HS-5 (cell line): ENCODE measurements at regions not wholly inside any gene's neighbourhood (a gene's known extent, or its start where the extent isn't known, plus 50 kb on each side); places are given as distances from the start of the nearest gene placed in this dataset.
"Not testable (repeated sequence)": the region's sequence is repeated elsewhere in the genome, so short reads cannot be mapped to it uniquely, and the experiment has no call there.

Experiments
- DNase-seq: peaks from one replicate; pipeline ENCODE4 v3.0.0-alpha.2; 2012; ENCODE audit warnings: low read depth

DNA sequence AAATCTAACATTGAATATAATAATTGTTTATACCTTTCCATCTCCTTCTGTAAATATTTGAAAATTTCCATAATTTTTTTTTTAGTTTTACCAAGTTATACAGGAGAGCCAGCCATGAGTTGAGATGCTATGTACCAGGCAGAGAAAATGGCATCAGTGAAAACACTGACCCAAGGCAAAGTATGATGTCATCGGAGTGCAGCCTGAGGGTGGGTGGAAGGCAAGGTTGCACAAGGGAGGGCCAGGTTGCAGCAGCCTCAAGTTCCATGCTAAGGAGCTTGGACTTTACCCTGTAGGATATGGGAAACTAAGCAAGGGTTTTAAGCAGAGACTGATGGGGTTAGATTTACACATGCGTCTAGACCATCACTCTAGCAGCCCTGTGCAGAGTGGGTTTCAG is 441.1 kb downstream of the BCAT1 start:
- no peak for DNase-seq

DNA sequence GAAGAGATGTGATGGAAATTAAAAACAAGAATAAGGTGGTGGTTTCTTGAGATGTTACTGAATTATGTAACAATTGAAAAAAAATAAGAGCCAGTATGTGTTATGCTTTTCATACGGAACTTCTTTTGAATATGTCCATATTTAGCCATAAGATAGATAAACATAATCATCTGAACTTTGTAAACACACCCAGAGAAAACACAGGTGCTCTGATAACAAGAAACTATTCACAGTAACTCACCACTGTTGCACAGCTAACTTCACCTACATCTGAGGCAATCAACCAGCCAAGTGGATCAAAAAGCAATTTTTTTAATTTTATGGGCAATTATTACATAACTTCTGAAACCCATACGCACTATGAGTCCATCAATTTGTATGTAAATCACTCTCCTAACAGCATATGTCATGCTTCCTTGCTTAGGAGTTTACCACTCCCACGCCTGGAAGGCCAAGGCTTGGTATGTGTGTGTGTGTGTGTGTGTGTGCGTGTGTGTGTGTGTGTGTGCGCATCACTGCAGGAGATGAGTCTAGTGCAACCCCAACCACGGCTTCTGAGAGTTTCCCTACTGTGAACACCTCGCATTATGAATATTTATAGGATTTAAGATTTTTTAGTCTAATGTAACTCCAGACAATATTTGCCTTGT is 443.4 kb downstream of the BCAT1 start:
- DNase-seq: no peak

- not testable (repeated sequence) for DNase-seq
These were observed 445.4 kb downstream of the BCAT1 start for GRCh38 chr12:24503477-24503876.

- no peak for DNase-seq
These were observed 448.1 kb downstream of the BCAT1 start for GRCh38 chr12:24500831-24501230.

GRCh38 chr12:24500421-24500820 is 448.5 kb downstream of the BCAT1 start:
- DNase-seq: no peak

GRCh38 chr12:24499151-24500146 is 449.5 kb downstream of the BCAT1 start:
- no peak for DNase-seq

DNA sequence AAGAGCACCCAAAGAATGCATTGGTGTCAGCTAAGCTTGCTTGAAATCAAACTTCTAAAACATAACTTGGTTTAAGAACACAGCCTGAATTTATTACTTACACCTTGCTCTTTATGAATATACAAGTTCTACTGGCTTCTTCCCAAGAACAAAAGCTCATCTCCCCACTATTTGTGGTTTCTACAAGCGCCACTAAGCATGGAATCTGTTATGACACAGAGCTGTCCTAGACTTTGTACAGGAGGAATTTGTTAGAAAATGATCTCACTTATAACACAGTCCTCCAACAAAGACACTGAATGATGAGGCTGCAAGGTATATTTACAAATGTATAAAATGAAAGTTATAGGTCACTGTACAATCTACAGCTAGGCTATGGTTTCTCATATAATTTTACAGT is 452.1 kb downstream of the BCAT1 start:
- DNase-seq: peak; percentile 13

DNA sequence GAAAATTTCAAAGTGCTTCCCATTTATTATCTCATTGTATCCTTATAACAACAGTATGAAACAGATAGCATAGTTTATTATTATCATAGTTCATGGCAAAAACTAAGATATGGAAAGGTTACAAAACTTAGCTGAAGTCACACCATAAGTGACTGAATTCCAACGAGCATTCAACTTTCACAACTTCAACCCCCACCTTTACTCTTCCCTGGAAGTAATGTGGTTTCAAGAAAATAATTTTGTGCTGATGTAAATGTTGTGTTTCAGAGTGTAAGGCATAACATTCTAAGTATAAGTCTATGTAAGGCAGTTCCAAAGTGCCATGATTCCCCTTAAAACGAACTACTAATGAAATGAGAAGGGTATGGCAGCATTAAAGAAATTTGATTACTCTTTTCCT is 454.5 kb downstream of the BCAT1 start:
- DNase-seq: no peak

DNA sequence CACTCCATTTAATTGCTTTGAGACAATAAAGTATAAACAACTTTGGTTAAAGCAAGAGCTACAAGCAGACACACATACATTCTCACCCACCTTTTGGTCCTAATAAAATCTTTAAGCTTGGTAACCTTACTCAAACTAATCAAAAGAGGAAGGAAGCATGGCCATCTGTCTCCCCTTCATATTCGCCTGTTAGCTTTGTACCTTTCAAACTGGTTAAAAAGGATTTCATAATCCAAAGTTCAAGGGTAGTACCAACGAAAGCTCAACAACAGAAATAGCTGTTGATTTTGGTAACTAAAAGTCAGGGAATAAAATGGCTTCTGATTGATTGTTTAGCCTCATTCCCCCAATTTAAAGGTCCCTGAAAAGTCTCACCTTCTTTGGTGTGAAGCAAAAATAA is 456.9 kb downstream of the BCAT1 start:
- no peak for DNase-seq

GRCh38 chr12:24489939-24490338 is 459.0 kb downstream of the BCAT1 start:
- no peak for DNase-seq

DNA sequence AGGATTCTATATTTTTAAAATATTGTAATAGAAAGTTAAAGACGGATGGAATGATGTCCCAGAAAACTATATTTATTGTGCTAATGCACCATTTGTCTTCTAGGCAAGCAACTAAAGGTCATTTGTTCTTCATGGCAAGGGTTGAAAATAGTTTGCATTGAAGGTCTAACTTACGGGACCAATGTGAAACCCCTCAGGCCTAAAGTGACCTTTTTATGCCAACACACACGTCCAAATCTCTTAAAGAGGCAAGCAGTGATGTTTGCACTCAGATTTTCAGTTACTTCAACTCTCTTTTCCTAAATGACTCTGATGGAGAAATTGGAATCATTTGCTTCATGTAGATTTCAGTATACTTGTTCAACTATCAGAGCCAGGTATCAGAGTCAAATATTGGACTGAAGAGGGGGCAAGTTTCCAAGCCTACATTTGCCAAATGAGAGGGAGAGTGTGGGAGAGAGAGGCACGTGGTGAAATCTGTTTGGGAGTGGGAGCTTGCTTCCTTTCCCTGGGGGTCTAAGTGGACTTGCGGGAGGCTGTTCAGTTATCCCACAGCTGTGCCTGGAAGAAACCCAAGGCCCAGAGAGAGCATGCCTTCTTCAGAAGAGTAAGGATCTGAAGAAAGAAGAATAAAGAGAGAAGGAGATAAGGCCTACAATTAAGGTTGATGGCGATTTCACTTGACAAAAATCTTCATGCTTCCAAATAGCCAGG is 459.8 kb downstream of the BCAT1 start:
- DNase-seq: no peak

GRCh38 chr12:24488091-24488596 is 460.8 kb downstream of the BCAT1 start:
- DNase-seq: no peak

- DNase-seq: no peak
These were observed 461.3 kb downstream of the BCAT1 start for GRCh38 chr12:24487606-24488005.

DNA sequence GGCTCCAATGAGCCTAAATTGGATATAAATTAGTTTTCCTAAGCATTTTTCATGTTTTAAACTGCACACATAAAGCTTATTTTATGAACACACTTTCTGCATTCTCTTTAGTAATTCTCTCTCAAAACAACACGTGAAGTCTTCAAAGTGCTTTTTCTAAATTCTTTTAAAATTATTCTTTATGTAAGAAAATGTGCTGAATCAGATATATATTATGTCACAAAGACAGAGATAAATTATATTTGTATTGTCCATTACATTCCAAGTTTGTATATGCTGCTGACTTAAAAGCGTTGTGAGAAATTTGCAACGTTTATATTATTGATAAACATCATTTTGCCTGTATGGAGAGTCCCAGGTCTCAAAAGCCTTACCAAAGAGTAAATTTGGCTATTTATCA is 465.2 kb downstream of the BCAT1 start:
- no peak for DNase-seq

DNA sequence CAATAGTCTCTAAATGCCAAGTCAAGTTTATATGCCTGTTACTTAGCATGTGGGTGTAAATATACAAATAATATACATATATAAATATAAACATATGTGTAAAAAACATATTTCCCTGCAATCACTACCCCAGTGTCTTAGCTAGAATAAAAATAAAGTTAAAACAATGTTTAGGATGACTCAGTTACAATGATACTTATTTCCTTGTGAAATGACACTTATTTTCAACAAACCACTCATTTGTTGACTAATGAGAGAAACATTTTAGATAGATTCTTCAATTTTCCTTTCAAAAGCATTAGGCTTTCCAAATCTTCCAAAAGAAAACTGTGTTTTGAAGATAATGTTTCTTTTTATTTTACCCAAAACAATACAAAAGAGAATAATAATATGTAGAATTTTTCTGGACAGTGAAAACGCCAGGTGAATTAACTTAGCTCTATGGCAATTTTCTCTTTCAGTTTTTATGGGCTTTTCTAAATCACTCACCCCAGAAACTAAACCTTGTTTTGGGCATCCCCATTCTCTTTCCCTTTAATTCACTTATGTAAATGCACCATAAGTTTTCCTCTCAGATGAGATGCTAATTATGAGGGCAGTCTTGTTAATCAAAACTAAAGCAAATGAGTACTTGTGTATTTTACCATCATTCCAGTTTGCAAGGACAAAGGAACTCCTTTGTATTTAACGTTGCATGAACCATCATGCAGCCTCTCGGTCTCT is 465.9 kb downstream of the BCAT1 start:
- no peak for DNase-seq

GRCh38 chr12:24482044-24482443 is 466.9 kb downstream of the BCAT1 start:
- no peak for DNase-seq

DNA sequence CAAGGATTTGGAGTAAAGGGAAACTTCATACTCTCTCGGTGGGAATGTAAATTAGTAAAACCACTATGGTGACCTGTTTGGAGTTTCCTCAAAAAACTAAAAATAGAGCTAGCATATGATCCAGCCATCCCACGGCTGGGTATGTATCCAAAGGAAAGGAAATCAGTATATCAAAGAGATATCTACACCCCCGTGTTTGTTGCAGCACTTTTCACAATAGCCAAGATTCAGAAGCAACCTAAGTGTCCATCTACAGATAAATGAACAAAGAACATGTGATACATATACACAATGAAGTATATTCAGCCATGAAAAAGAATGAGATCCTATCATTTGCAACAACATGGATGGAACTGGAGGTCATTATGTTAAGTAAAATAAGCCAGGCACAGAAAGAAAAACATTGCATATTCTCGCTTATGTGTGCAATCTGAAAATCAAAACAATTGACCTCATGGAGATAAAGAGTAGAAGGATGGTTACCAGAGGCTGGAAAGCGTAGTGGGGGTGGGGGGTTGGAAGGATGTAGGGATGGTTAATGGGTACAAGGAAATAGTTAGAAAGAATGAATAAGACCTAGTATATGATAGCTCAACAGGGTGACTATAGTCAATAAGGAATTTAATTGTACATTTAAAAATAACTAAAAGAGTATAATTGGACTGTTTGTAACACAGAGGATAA is 468.0 kb downstream of the BCAT1 start:
- no peak for DNase-seq

GRCh38 chr12:24479131-24479530 is 469.8 kb downstream of the BCAT1 start:
- no peak for DNase-seq

- no peak for DNase-seq
These were observed 470.6 kb downstream of the BCAT1 start for GRCh38 chr12:24478254-24478653.

GRCh38 chr12:24476310-24476709 is 472.6 kb downstream of the BCAT1 start:
- no peak for DNase-seq

GRCh38 chr12:24475337-24475736 is 473.6 kb downstream of the BCAT1 start:
- DNase-seq: no peak
